Tibial nerve (tissue), 4 donors: ENCODE measurements at regions not wholly inside any gene's neighbourhood (a gene's known extent, or its start where the extent isn't known, plus 50 kb on each side); places are given as distances from the start of the nearest gene placed in this dataset.

ENCODE experiments used
- EP300 ChIP-seq, 2 donors: sonication (generic); formaldehyde crosslinking; IDR thresholded peaks; one replicate each; pipeline ENCODE4 v1.6.1; 2017; ENCODE audit warnings: antibody characterized with exemption in 2 of 2, mild to moderate bottlenecking in 1 of 2
- TF ChIP-seq, protein P1 (sequence below), 5 experiments: fragments of 200-600 bp in 3 of 5; fragments of 450-650 bp in 2 of 5; sonication (generic) in 3 of 5; IDR thresholded peaks; one replicate each; pipeline ENCODE4 v1.5.1; 2016 to 2019; ENCODE audit warnings: antibody characterized with exemption in 5 of 5, mild to moderate bottlenecking in 3 of 5, moderate library complexity in 2 of 5

DNA sequence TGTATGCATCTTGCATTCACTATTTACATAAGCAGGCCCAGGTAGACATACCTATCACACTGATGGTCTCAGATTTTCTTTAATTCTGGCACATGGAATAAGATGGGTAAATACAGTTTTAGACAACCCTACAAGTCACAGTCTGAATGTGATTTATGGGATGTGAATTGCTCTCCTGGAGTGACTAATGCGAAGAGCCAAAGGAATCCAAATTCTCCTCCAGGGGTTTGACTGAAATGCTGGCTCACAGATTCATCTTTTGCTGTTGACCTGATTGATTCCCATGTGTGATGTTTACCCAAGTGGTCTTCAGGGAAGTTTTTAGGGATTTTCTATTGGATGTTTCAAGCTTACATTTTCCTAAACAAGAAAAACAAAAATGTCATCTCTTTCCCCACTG lies 277.9 kb upstream of the MON1B start:
- TF ChIP-seq, protein P1, sequence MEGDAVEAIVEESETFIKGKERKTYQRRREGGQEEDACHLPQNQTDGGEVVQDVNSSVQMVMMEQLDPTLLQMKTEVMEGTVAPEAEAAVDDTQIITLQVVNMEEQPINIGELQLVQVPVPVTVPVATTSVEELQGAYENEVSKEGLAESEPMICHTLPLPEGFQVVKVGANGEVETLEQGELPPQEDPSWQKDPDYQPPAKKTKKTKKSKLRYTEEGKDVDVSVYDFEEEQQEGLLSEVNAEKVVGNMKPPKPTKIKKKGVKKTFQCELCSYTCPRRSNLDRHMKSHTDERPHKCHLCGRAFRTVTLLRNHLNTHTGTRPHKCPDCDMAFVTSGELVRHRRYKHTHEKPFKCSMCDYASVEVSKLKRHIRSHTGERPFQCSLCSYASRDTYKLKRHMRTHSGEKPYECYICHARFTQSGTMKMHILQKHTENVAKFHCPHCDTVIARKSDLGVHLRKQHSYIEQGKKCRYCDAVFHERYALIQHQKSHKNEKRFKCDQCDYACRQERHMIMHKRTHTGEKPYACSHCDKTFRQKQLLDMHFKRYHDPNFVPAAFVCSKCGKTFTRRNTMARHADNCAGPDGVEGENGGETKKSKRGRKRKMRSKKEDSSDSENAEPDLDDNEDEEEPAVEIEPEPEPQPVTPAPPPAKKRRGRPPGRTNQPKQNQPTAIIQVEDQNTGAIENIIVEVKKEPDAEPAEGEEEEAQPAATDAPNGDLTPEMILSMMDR (IDR thresholded peaks at IDR 0.05), result no peak
- TF ChIP-seq EP300 (IDR thresholded peaks at IDR 0.05), result no peak
